ENCODE measurements at regions not wholly inside any gene's neighbourhood (a gene's known extent, or its start where the extent isn't known, plus 50 kb on each side); places are given as distances from the start of the nearest gene placed in this dataset.

GRCh38 chr6:139763468-139764210 lies 389.2 kb upstream of the CITED2 start:
- H3K27ac ChIP-seq = peak overlapping the region; percentile 58 to 85
- TF ChIP-seq CTCF (IDR thresholded peaks at IDR 0.05) = no peak
- H3K4me3 ChIP-seq = no peak overlapping the region
- DNase-seq (ENCODE audit: low spot score) = no peak

- H3K27ac ChIP-seq = peak overlapping the region in 1 of 2 donors; percentile 39
- no peak for TF ChIP-seq CTCF (IDR thresholded peaks at IDR 0.05)
- no peak for DNase-seq (ENCODE audit: low spot score)
- H3K4me3 ChIP-seq = no peak overlapping the region
Observed at GRCh38 chr6:139762587-139763031, 388.2 kb upstream of the CITED2 start.

- H3K4me3 ChIP-seq = no peak overlapping the region
- no peak for TF ChIP-seq CTCF (IDR thresholded peaks at IDR 0.05)
- H3K27ac ChIP-seq = peak overlapping the region; percentile 17 to 69
- no peak for DNase-seq (ENCODE audit: low spot score)
Observed at GRCh38 chr6:139760128-139760527, 385.7 kb upstream of the CITED2 start.

GRCh38 chr6:139759086-139759485 lies 384.6 kb upstream of the CITED2 start:
- no peak overlapping the region for H3K4me3 ChIP-seq
- no peak for TF ChIP-seq CTCF (IDR thresholded peaks at IDR 0.05)
- H3K27ac ChIP-seq = no peak overlapping the region
- DNase-seq (ENCODE audit: low spot score) = no peak

GRCh38 chr6:139758209-139758611 lies 383.8 kb upstream of the CITED2 start:
- DNase-seq (ENCODE audit: low spot score) = no peak
- Histone ChIP-seq H3K27ac (peak overlapping the region; percentile 3 to 74), H3K4me3 (peak overlapping the region; percentile 50)
- no peak for TF ChIP-seq CTCF (IDR thresholded peaks at IDR 0.05)

- TF ChIP-seq CTCF (IDR thresholded peaks at IDR 0.05) = no peak
- peak overlapping the region; percentile 50 for H3K4me3 ChIP-seq
- H3K27ac ChIP-seq = peak overlapping the region; percentile 3 to 74
- no peak for DNase-seq (ENCODE audit: low spot score)
Observed at GRCh38 chr6:139757784-139758183, 383.3 kb upstream of the CITED2 start.

- no peak for TF ChIP-seq CTCF (IDR thresholded peaks at IDR 0.05)
- Histone ChIP-seq H3K4me3 (no peak overlapping the region), H3K27ac (no peak overlapping the region)
- DNase-seq (ENCODE audit: low spot score) = no peak
Observed at GRCh38 chr6:139756381-139756780, 381.9 kb upstream of the CITED2 start.

Data from coronary artery (tissue), 2 donors.